ENCODE measurements at regions not wholly inside any gene's neighbourhood (a gene's known extent, or its start where the extent isn't known, plus 50 kb on each side); places are given as distances from the start of the nearest gene placed in this dataset.

DNA sequence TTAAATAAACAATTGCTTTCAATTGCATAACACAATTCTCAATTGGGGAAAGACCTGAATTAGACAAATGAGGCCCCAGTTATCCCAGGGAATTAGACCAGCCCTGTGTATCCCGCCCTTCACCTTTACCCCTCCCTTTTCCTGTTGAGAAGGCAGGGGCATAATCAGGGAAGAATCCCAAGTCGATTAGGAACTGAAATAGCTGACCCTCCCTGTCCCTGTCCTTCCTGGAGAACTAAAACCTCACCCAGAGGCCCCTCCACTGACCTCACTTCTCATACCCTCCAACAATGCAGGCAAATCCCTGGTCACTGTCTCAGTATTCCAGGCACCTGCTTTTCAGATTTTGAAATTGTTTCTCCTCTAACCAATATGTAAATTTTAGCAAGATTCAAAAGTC is 165.4 kb upstream of the CDH11 start:
- Histone ChIP-seq H3K27ac (no peak overlapping the region), H3K4me3 (IDR thresholded peaks at IDR 0.05; ENCODE audit: insufficient read depth, low read depth, low read length) (no peak overlapping the region), H4K20me1 (ENCODE audit: insufficient read depth) (no peaks in the 10 kb centered on the region), H2AFZ (ENCODE audit: low read depth) (no peak overlapping the region), H3K79me2 (ENCODE audit: insufficient read depth, low read depth) (no peaks in the 10 kb centered on the region), H3K36me3 (ENCODE audit: insufficient read depth) (no peaks in the 10 kb centered on the region), H3K27me3 (ENCODE audit: insufficient read depth, low read depth) (no peaks in the 10 kb centered on the region), H3K9ac (no peak overlapping the region), H3K4me1 (ENCODE audit: low read depth, poor library complexity, severe bottlenecking) (no peaks in the 10 kb centered on the region), H3K4me2 (no peak overlapping the region)
- no peak for TF ChIP-seq CTCF (conservative IDR thresholded peaks at IDR 0.05; ENCODE audit: low read depth, low read length)

- no peaks in the 10 kb centered on the region for H3K36me3 ChIP-seq (ENCODE audit: insufficient read depth)
- no peaks in the 10 kb centered on the region for H3K79me2 ChIP-seq (ENCODE audit: insufficient read depth, low read depth)
- H2AFZ ChIP-seq (ENCODE audit: low read depth): no peak overlapping the region
- no peak overlapping the region for H3K9ac ChIP-seq
- no peaks in the 10 kb centered on the region for H3K4me1 ChIP-seq (ENCODE audit: low read depth, poor library complexity, severe bottlenecking)
- no peak overlapping the region for H3K27ac ChIP-seq
- H4K20me1 ChIP-seq (ENCODE audit: insufficient read depth): no peaks in the 10 kb centered on the region
- H3K27me3 ChIP-seq (ENCODE audit: insufficient read depth, low read depth): no peaks in the 10 kb centered on the region
- TF ChIP-seq CTCF (conservative IDR thresholded peaks at IDR 0.05; ENCODE audit: low read depth, low read length): no peak
- no peak overlapping the region for H3K4me3 ChIP-seq (IDR thresholded peaks at IDR 0.05; ENCODE audit: insufficient read depth, low read depth, low read length)
- no peak overlapping the region for H3K4me2 ChIP-seq
These were observed 163.5 kb upstream of the CDH11 start for GRCh38 chr16:65285128-65286048.

GRCh38 chr16:65284626-65285025 is 162.8 kb upstream of the CDH11 start:
- no peak for TF ChIP-seq CTCF (conservative IDR thresholded peaks at IDR 0.05; ENCODE audit: low read depth, low read length)
- Histone ChIP-seq H3K79me2 (ENCODE audit: insufficient read depth, low read depth) (no peaks in the 10 kb centered on the region), H4K20me1 (ENCODE audit: insufficient read depth) (no peaks in the 10 kb centered on the region), H3K36me3 (ENCODE audit: insufficient read depth) (no peaks in the 10 kb centered on the region), H3K4me3 (IDR thresholded peaks at IDR 0.05; ENCODE audit: insufficient read depth, low read depth, low read length) (no peak overlapping the region), H3K4me2 (no peak overlapping the region), H3K27ac (no peak overlapping the region), H2AFZ (ENCODE audit: low read depth) (no peak overlapping the region), H3K27me3 (ENCODE audit: insufficient read depth, low read depth) (no peaks in the 10 kb centered on the region), H3K9ac (no peak overlapping the region), H3K4me1 (ENCODE audit: low read depth, poor library complexity, severe bottlenecking) (no peaks in the 10 kb centered on the region)

- H4K20me1 ChIP-seq (ENCODE audit: insufficient read depth): no peaks in the 10 kb centered on the region
- no peak overlapping the region for H2AFZ ChIP-seq (ENCODE audit: low read depth)
- H3K36me3 ChIP-seq (ENCODE audit: insufficient read depth): no peaks in the 10 kb centered on the region
- no peaks in the 10 kb centered on the region for H3K4me1 ChIP-seq (ENCODE audit: low read depth, poor library complexity, severe bottlenecking)
- H3K79me2 ChIP-seq (ENCODE audit: insufficient read depth, low read depth): no peaks in the 10 kb centered on the region
- H3K27ac ChIP-seq: no peak overlapping the region
- TF ChIP-seq CTCF (conservative IDR thresholded peaks at IDR 0.05; ENCODE audit: low read depth, low read length): no peak
- H3K27me3 ChIP-seq (ENCODE audit: insufficient read depth, low read depth): no peaks in the 10 kb centered on the region
- no peak overlapping the region for H3K9ac ChIP-seq
- H3K4me2 ChIP-seq: no peak overlapping the region
- no peak overlapping the region for H3K4me3 ChIP-seq (IDR thresholded peaks at IDR 0.05; ENCODE audit: insufficient read depth, low read depth, low read length)
These were observed 161.4 kb upstream of the CDH11 start for GRCh38 chr16:65283181-65283651.
